Mesenchymal stem cell (in vitro differentiated cells and primary cell): ENCODE measurements at regions not wholly inside any gene's neighbourhood (a gene's known extent, or its start where the extent isn't known, plus 50 kb on each side); places are given as distances from the start of the nearest gene placed in this dataset.
"Not testable (repeated sequence)": the region's sequence is repeated elsewhere in the genome, so short reads cannot be mapped to it uniquely, and the experiment has no call there.

Source experiments
- DNase-seq: peaks from one replicate; pipeline ENCODE4 v3.0.0-alpha.2; 2013
- H2AFZ ChIP-seq: one replicate; pipeline ENCODE4 v1.6.1; 2013; ENCODE audit warnings: low read depth, mild to moderate bottlenecking, control low read depth, inconsistent platforms, low read length, moderate library complexity
- H2AK5ac ChIP-seq: 2 replicates; pipeline ENCODE4 v1.6.1; 2013; ENCODE audit warnings: low read length, moderate library complexity, mild to moderate bottlenecking, inconsistent platforms; ENCODE audit not compliant: severe bottlenecking
- H2BK120ac ChIP-seq: one replicate; pipeline ENCODE4 v1.6.1; 2013; ENCODE audit warnings: low read depth, mild to moderate bottlenecking, inconsistent platforms, low read length, moderate library complexity
- H2BK12ac ChIP-seq, 2 experiments: one replicate each; pipeline ENCODE4 v1.6.1; 2013; ENCODE audit warnings: inconsistent platforms in 2 of 2, low read length in 2 of 2, mild to moderate bottlenecking in 2 of 2, moderate library complexity in 2 of 2, control low read depth in 1 of 2
- H2BK15ac ChIP-seq: one replicate; pipeline ENCODE4 v1.6.1; 2013; ENCODE audit warnings: mild to moderate bottlenecking, low read depth, inconsistent platforms; ENCODE audit not compliant: poor library complexity, severe bottlenecking
- H2BK5ac ChIP-seq: 2 replicates; pipeline ENCODE4 v1.6.1; 2013; ENCODE audit warnings: low read depth, mild to moderate bottlenecking, low read length, control low read depth, inconsistent platforms; ENCODE audit not compliant: poor library complexity, severe bottlenecking
- H3K14ac ChIP-seq, 2 experiments: one replicate each; pipeline ENCODE4 v1.6.1; 2013; ENCODE audit warnings: inconsistent platforms in 2 of 2, low read length in 2 of 2, control low read depth in 1 of 2, mild to moderate bottlenecking in 1 of 2, moderate library complexity in 1 of 2
- H3K18ac ChIP-seq, 2 experiments: one replicate each; pipeline ENCODE4 v1.6.1; 2013; ENCODE audit warnings: inconsistent platforms in 2 of 2, low read length in 2 of 2, control low read depth in 1 of 2, low read depth in 1 of 2, mild to moderate bottlenecking in 1 of 2
- H3K23ac ChIP-seq, 2 experiments: one replicate each; pipeline ENCODE4 v1.6.1; 2013; ENCODE audit warnings: inconsistent platforms in 2 of 2, low read length in 2 of 2, mild to moderate bottlenecking in 2 of 2, moderate library complexity in 2 of 2, control low read depth in 1 of 2
- H3K27ac ChIP-seq: 2 replicates; pipeline ENCODE4 v1.5.1; 2013; ENCODE audit warnings: mild to moderate bottlenecking, moderate library complexity, low read length, control low read depth, inconsistent platforms; ENCODE audit not compliant: poor library complexity, severe bottlenecking
- H3K27me3 ChIP-seq, 2 experiments: 2 replicates each; pipeline versions ENCODE4 v1.6.1 to v1.7.0; 2013; ENCODE audit warnings: low read length in 2 of 2, mild to moderate bottlenecking in 2 of 2, moderate library complexity in 2 of 2, control low read depth in 1 of 2, inconsistent platforms in 1 of 2; ENCODE audit not compliant: control insufficient read depth in 1 of 2, insufficient read depth in 1 of 2
- H3K36me3 ChIP-seq, 2 experiments: 2 replicates each; pipeline versions ENCODE4 v1.6.1 to v1.7.0; 2013; ENCODE audit warnings: low read length in 2 of 2, control low read depth in 1 of 2, inconsistent platforms in 1 of 2, low read depth in 1 of 2, mild to moderate bottlenecking in 1 of 2; ENCODE audit not compliant: insufficient read depth in 2 of 2, control insufficient read depth in 1 of 2
- H3K4ac ChIP-seq, 2 experiments: one replicate each; pipeline ENCODE4 v1.6.1; 2013; ENCODE audit warnings: inconsistent platforms in 2 of 2, low read length in 2 of 2, mild to moderate bottlenecking in 2 of 2, moderate library complexity in 2 of 2, control low read depth in 1 of 2, low read depth in 1 of 2
- H3K4me1 ChIP-seq: 2 replicates; pipeline ENCODE4 v1.6.1; 2013; ENCODE audit warnings: low read depth, low read length, control low read depth; ENCODE audit not compliant: control insufficient read depth, insufficient read depth
- H3K4me2 ChIP-seq: 2 replicates; pipeline ENCODE4 v1.6.1; 2013; ENCODE audit warnings: low read length, mild to moderate bottlenecking, inconsistent platforms; ENCODE audit not compliant: poor library complexity, severe bottlenecking
- H3K4me3 ChIP-seq, 2 experiments: 2 replicates each; pipeline versions ENCODE4 v1.5.1 to v1.7.0; 2013; ENCODE audit warnings: low read length in 2 of 2, mild to moderate bottlenecking in 2 of 2, control low read depth in 1 of 2, low read depth in 1 of 2; ENCODE audit not compliant: insufficient read depth in 1 of 2
- H3K79me1 ChIP-seq: replicated peaks from 2 replicates; pipeline ENCODE4 v1.6.1; 2013; ENCODE audit warnings: mild to moderate bottlenecking, control low read depth, low read length, inconsistent platforms; ENCODE audit not compliant: poor library complexity, severe bottlenecking
- H3K9ac ChIP-seq: 2 replicates; pipeline ENCODE4 v1.7.0; 2013; ENCODE audit warnings: mild to moderate bottlenecking, low read length, moderate library complexity
- H3K9me3 ChIP-seq: 2 replicates; pipeline ENCODE4 v1.7.0; 2013; ENCODE audit warnings: mild to moderate bottlenecking, low read length; ENCODE audit not compliant: control insufficient read depth
- H4K8ac ChIP-seq: one replicate; pipeline ENCODE4 v1.6.1; 2013; ENCODE audit warnings: inconsistent platforms, mild to moderate bottlenecking, low read length, moderate library complexity
- H4K91ac ChIP-seq: one replicate; pipeline ENCODE4 v1.6.1; 2013; ENCODE audit warnings: mild to moderate bottlenecking, low read length, inconsistent platforms
- WGBS: methylation state at CpG from one replicate; pipeline ENCODE4 v1.1.7; 2013; ENCODE audit warnings: mixed read lengths; 5-methylcytosine and 5-hydroxymethylcytosine counted together

GRCh38 chr4:125179727-125180126 is 135.0 kb upstream of the FAT4 start:
- no peak overlapping the region for H2AK5ac ChIP-seq
- no peaks in the 10 kb centered on the region for H3K27me3 ChIP-seq
- H2BK15ac ChIP-seq = no peak overlapping the region
- no peak overlapping the region for H3K18ac ChIP-seq
- H3K27ac ChIP-seq = no peak overlapping the region
- no peak overlapping the region for H4K91ac ChIP-seq
- no peak overlapping the region for H3K9ac ChIP-seq
- H3K9me3 ChIP-seq = no peaks in the 10 kb centered on the region
- H3K4ac ChIP-seq = no peak overlapping the region
- no peak for DNase-seq
- H3K4me1 ChIP-seq = no peaks in the 10 kb centered on the region
- H2BK5ac ChIP-seq = no peak overlapping the region
- no peak overlapping the region for H2BK120ac ChIP-seq
- no peaks in the 10 kb centered on the region for H3K79me1 ChIP-seq
- H3K4me3 ChIP-seq = no peak overlapping the region
- no peak overlapping the region for H3K4me2 ChIP-seq
- no peak overlapping the region for H4K8ac ChIP-seq
- no peak overlapping the region for H3K23ac ChIP-seq
- H3K14ac ChIP-seq = no peak overlapping the region
- no peaks in the 10 kb centered on the region for H3K36me3 ChIP-seq
- 97% methylated on average over 4 of the region's 4 CpGs for WGBS
- no peak overlapping the region for H2AFZ ChIP-seq
- H2BK12ac ChIP-seq = no peak overlapping the region

- Histone ChIP-seq H2AFZ (no peak overlapping the region), H3K9me3 (no peaks in the 10 kb centered on the region), H3K14ac (no peak overlapping the region), H3K18ac (no peak overlapping the region), H2BK120ac (no peak overlapping the region), H3K79me1 (no peaks in the 10 kb centered on the region), H3K4ac (no peak overlapping the region), H3K4me3 (no peak overlapping the region), H3K4me1 (no peaks in the 10 kb centered on the region), H3K27me3 (no peaks in the 10 kb centered on the region), H2BK12ac (no peak overlapping the region), H2BK15ac (no peak overlapping the region), H4K91ac (no peak overlapping the region), H4K8ac (no peak overlapping the region), H3K4me2 (no peak overlapping the region), H3K27ac (no peak overlapping the region), H3K9ac (no peak overlapping the region), H2BK5ac (no peak overlapping the region), H2AK5ac (no peak overlapping the region), H3K23ac (no peak overlapping the region), H3K36me3 (no peaks in the 10 kb centered on the region)
- WGBS = no CpG with 5 or more reads among the region's 1 CpG
- DNase-seq = no peak
Observed at GRCh38 chr4:125169192-125169591, 145.6 kb upstream of the FAT4 start.

- Histone ChIP-seq H3K4me3 (no peak overlapping the region), H3K79me1 (no peaks in the 10 kb centered on the region), H3K9ac (no peak overlapping the region), H3K4ac (no peak overlapping the region), H4K91ac (no peak overlapping the region), H3K9me3 (no peaks in the 10 kb centered on the region), H2BK120ac (no peak overlapping the region), H2AFZ (no peak overlapping the region), H3K23ac (no peak overlapping the region), H4K8ac (no peak overlapping the region), H2BK5ac (no peak overlapping the region), H3K4me2 (no peak overlapping the region), H3K18ac (no peak overlapping the region), H2AK5ac (no peak overlapping the region), H2BK15ac (no peak overlapping the region), H2BK12ac (no peak overlapping the region), H3K27ac (no peak overlapping the region), H3K36me3 (no peaks in the 10 kb centered on the region), H3K4me1 (no peaks in the 10 kb centered on the region), H3K14ac (no peak overlapping the region), H3K27me3 (no peaks in the 10 kb centered on the region)
- DNase-seq = no peak
Observed at GRCh38 chr4:125168531-125168930, 146.2 kb upstream of the FAT4 start.

- H3K18ac ChIP-seq, H2BK120ac ChIP-seq, DNase-seq, H3K27me3 ChIP-seq, H4K91ac ChIP-seq, H3K36me3 ChIP-seq, H3K4me1 ChIP-seq, H2BK15ac ChIP-seq, H2AK5ac ChIP-seq, H2BK5ac ChIP-seq, H3K9me3 ChIP-seq, H4K8ac ChIP-seq, H2BK12ac ChIP-seq, H3K14ac ChIP-seq, H3K4me2 ChIP-seq, H3K9ac ChIP-seq, H3K79me1 ChIP-seq, H3K27ac ChIP-seq, H2AFZ ChIP-seq, H3K4ac ChIP-seq, H3K23ac ChIP-seq, H3K4me3 ChIP-seq: not testable (repeated sequence)
- 98% methylated on average over 9 of the region's 9 CpGs for WGBS
Observed at GRCh38 chr4:125166012-125166411, 148.7 kb upstream of the FAT4 start.
